ENCODE measurements at regions not wholly inside any gene's neighbourhood (a gene's known extent, or its start where the extent isn't known, plus 50 kb on each side); places are given as distances from the start of the nearest gene placed in this dataset.
"Not testable (repeated sequence)": the region's sequence is repeated elsewhere in the genome, so short reads cannot be mapped to it uniquely, and the experiment has no call there.

GRCh38 chr3:197406266-197406665 is 107.9 kb upstream of the DLG1 start:
- ATAC-seq (ENCODE audit: insufficient read depth, low read depth) = no peak
- no peak overlapping the region for H3K9ac ChIP-seq (ENCODE audit: low read depth, low read length)
- H3K27me3 ChIP-seq (ENCODE audit: insufficient read depth, low read length, poor library complexity) = no peaks in the 10 kb centered on the region
- H4K20me1 ChIP-seq (ENCODE audit: insufficient read depth, low read length) = no peaks in the 10 kb centered on the region
- no peak overlapping the region for H3K4me3 ChIP-seq (ENCODE audit: low read depth in 1 of 2, low read length in 2 of 2)
- no peak overlapping the region for H3K27ac ChIP-seq (ENCODE audit: low read length)
- DNase-seq = no peak
- H3K9me3 ChIP-seq (ENCODE audit: insufficient read depth, low read length, severe bottlenecking) = peaks cover 4% of the 10 kb centered on the region
- no peak overlapping the region for H3K4me2 ChIP-seq (ENCODE audit: insufficient read depth, low read length)
- H3K36me3 ChIP-seq (ENCODE audit: insufficient read depth, low read length) = no peaks in the 10 kb centered on the region
- H2AFZ ChIP-seq (ENCODE audit: low read depth, low read length) = no peak overlapping the region
- TF ChIP-seq, protein P1, sequence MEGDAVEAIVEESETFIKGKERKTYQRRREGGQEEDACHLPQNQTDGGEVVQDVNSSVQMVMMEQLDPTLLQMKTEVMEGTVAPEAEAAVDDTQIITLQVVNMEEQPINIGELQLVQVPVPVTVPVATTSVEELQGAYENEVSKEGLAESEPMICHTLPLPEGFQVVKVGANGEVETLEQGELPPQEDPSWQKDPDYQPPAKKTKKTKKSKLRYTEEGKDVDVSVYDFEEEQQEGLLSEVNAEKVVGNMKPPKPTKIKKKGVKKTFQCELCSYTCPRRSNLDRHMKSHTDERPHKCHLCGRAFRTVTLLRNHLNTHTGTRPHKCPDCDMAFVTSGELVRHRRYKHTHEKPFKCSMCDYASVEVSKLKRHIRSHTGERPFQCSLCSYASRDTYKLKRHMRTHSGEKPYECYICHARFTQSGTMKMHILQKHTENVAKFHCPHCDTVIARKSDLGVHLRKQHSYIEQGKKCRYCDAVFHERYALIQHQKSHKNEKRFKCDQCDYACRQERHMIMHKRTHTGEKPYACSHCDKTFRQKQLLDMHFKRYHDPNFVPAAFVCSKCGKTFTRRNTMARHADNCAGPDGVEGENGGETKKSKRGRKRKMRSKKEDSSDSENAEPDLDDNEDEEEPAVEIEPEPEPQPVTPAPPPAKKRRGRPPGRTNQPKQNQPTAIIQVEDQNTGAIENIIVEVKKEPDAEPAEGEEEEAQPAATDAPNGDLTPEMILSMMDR (IDR thresholded peaks at IDR 0.05; ENCODE audit: borderline replicate concordance, extremely low read depth, low read length, poor library complexity, severe bottlenecking) = no peak
- TF ChIP-seq EZH2 (IDR thresholded peaks at IDR 0.05; ENCODE audit: borderline replicate concordance, low read depth, low read length, severe bottlenecking) = no peak
- no peaks in the 10 kb centered on the region for H3K4me1 ChIP-seq (ENCODE audit: insufficient read depth, low read length)
- H3K79me2 ChIP-seq (ENCODE audit: insufficient read depth, low read length) = no peaks in the 10 kb centered on the region

GRCh38 chr3:197404754-197405153 is 106.3 kb upstream of the DLG1 start:
- Histone ChIP-seq H3K36me3 (ENCODE audit: insufficient read depth, low read length) (no peaks in the 10 kb centered on the region), H3K4me3 (ENCODE audit: low read depth in 1 of 2, low read length in 2 of 2) (no peak overlapping the region), H3K27me3 (ENCODE audit: insufficient read depth, low read length, poor library complexity) (no peaks in the 10 kb centered on the region), H3K4me1 (ENCODE audit: insufficient read depth, low read length) (no peaks in the 10 kb centered on the region), H3K4me2 (ENCODE audit: insufficient read depth, low read length) (no peak overlapping the region), H3K9me3 (ENCODE audit: insufficient read depth, low read length, severe bottlenecking) (peaks cover 3% of the 10 kb centered on the region), H4K20me1 (ENCODE audit: insufficient read depth, low read length) (no peaks in the 10 kb centered on the region), H3K79me2 (ENCODE audit: insufficient read depth, low read length) (no peaks in the 10 kb centered on the region), H3K9ac (ENCODE audit: low read depth, low read length) (no peak overlapping the region), H3K27ac (ENCODE audit: low read length) (no peak overlapping the region), H2AFZ (ENCODE audit: low read depth, low read length) (no peak overlapping the region)
- ATAC-seq (ENCODE audit: insufficient read depth, low read depth) (no peak), DNase-seq (no peak)
- TF ChIP-seq, protein P1 (IDR thresholded peaks at IDR 0.05; ENCODE audit: borderline replicate concordance, extremely low read depth, low read length, poor library complexity, severe bottlenecking) = no peak
- no peak for TF ChIP-seq EZH2 (IDR thresholded peaks at IDR 0.05; ENCODE audit: borderline replicate concordance, low read depth, low read length, severe bottlenecking)

DNA sequence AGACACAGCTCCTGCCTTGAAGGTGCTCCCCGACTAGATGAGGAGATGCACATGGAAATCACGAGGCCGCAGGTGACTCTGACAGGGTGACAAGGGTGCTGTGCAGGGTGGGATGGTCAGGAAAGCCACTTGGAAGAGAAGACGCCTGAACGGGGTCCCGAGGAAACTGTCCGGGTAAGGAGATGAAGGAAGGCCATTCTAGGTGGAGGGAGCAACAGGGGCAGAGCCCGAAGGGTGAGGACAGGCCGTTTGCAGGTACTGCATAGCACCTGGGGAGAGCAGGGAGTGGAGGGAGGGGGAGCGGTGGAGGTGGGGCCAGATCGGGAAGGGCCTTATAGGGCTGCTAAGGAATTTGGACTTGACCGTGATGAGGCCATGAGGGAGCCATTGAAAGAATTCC is 105.6 kb upstream of the DLG1 start:
- H3K9me3 ChIP-seq (ENCODE audit: insufficient read depth, low read length, severe bottlenecking) = no peaks in the 10 kb centered on the region
- no peak overlapping the region for H3K9ac ChIP-seq (ENCODE audit: low read depth, low read length)
- H3K36me3 ChIP-seq (ENCODE audit: insufficient read depth, low read length) = no peaks in the 10 kb centered on the region
- no peak overlapping the region for H3K4me3 ChIP-seq (ENCODE audit: low read depth in 1 of 2, low read length in 2 of 2)
- no peaks in the 10 kb centered on the region for H3K4me1 ChIP-seq (ENCODE audit: insufficient read depth, low read length)
- H3K27ac ChIP-seq (ENCODE audit: low read length) = no peak overlapping the region
- no peak overlapping the region for H2AFZ ChIP-seq (ENCODE audit: low read depth, low read length)
- ATAC-seq (ENCODE audit: insufficient read depth, low read depth) = no peak
- H3K79me2 ChIP-seq (ENCODE audit: insufficient read depth, low read length) = no peaks in the 10 kb centered on the region
- no peaks in the 10 kb centered on the region for H3K27me3 ChIP-seq (ENCODE audit: insufficient read depth, low read length, poor library complexity)
- no peak for DNase-seq
- H3K4me2 ChIP-seq (ENCODE audit: insufficient read depth, low read length) = no peak overlapping the region
- H4K20me1 ChIP-seq (ENCODE audit: insufficient read depth, low read length) = no peaks in the 10 kb centered on the region
- TF ChIP-seq, protein P1 (IDR thresholded peaks at IDR 0.05; ENCODE audit: borderline replicate concordance, extremely low read depth, low read length, poor library complexity, severe bottlenecking) = no peak
- TF ChIP-seq EZH2 (IDR thresholded peaks at IDR 0.05; ENCODE audit: borderline replicate concordance, low read depth, low read length, severe bottlenecking) = no peak

- H3K4me2 ChIP-seq (ENCODE audit: insufficient read depth, low read length); H3K79me2 ChIP-seq (ENCODE audit: insufficient read depth, low read length); H3K4me3 ChIP-seq (ENCODE audit: low read depth in 1 of 2, low read length in 2 of 2); H2AFZ ChIP-seq (ENCODE audit: low read depth, low read length); H3K27ac ChIP-seq (ENCODE audit: low read length); H3K4me1 ChIP-seq (ENCODE audit: insufficient read depth, low read length); DNase-seq; ATAC-seq (ENCODE audit: insufficient read depth, low read depth); H3K9ac ChIP-seq (ENCODE audit: low read depth, low read length); H3K27me3 ChIP-seq (ENCODE audit: insufficient read depth, low read length, poor library complexity); H3K36me3 ChIP-seq (ENCODE audit: insufficient read depth, low read length); H4K20me1 ChIP-seq (ENCODE audit: insufficient read depth, low read length); H3K9me3 ChIP-seq (ENCODE audit: insufficient read depth, low read length, severe bottlenecking): not testable (repeated sequence)
Observed at GRCh38 chr3:197402401-197402800, 104.0 kb upstream of the DLG1 start.

Data from DND-41 (cell line).